ENCODE measurements at regions not wholly inside any gene's neighbourhood (a gene's known extent, or its start where the extent isn't known, plus 50 kb on each side); places are given as distances from the start of the nearest gene placed in this dataset.

- no peak overlapping the region for H3K9ac ChIP-seq (ENCODE audit: control insufficient read depth, insufficient read depth, low read length)
- no peaks in the 10 kb centered on the region for H4K20me1 ChIP-seq (ENCODE audit: control insufficient read depth, insufficient read depth)
- no peak overlapping the region for H2AFZ ChIP-seq (ENCODE audit: control insufficient read depth, low read depth, low read length)
- no peaks in the 10 kb centered on the region for H3K27me3 ChIP-seq (replicated peaks in 1 of 2; ENCODE audit: control insufficient read depth in 2 of 2, insufficient read depth in 2 of 2, low read length in 1 of 2)
- TF ChIP-seq CBX5 (IDR thresholded peaks at IDR 0.05; ENCODE audit: low read depth), result peak; percentile 73; the same call in 1 of the 2 replicates
- no peak for TF ChIP-seq SUPT20H (IDR thresholded peaks at IDR 0.05; ENCODE audit: borderline replicate concordance, control insufficient read depth, low read depth, low read length)
- H3K9me3 ChIP-seq (replicated peaks; ENCODE audit: control insufficient read depth, insufficient read depth, low read length), result peaks cover 2% of the 10 kb centered on the region; the same call in 2 of the 3 replicates
- H3K4me3 ChIP-seq, result no peak overlapping the region
- no peak for ATAC-seq
- no TSS peak for BruUV-seq (replicated peaks)
- ChIA-PET CTCF (interaction anchor here (1.0 kb wide), 1 partner anchor 11 kb away, joined by 3 read pairs; no protein-coding TSS in a partner anchor), POLR2A (no interaction called here), RAD21 (ENCODE audit: unreplicated experiment) (no interaction called here), SMC1A (ENCODE audit: uncharacterized antibody, unreplicated experiment) (interaction anchor here (0.9 kb wide), 1 partner anchor 21 kb away, joined by 3 read pairs; no protein-coding TSS in a partner anchor)
- H3K36me3 ChIP-seq (ENCODE audit: control insufficient read depth in 2 of 2, insufficient read depth in 2 of 2, low read length in 1 of 2), result no peaks in the 10 kb centered on the region
- H3K4me1 ChIP-seq (ENCODE audit: control insufficient read depth, insufficient read depth, low read length), result no peaks in the 10 kb centered on the region
- intact Hi-C loops (cut with micrococcal nuclease; ENCODE audit: unreplicated experiment), result no loop called here
- H3K79me2 ChIP-seq (ENCODE audit: control insufficient read depth, insufficient read depth, low read length), result no peaks in the 10 kb centered on the region
- no peak for DNase-seq (ENCODE audit: low read depth, low spot score)
- 96% methylated on average over 3 of the region's 3 CpGs for WGBS (ENCODE audit: insufficient coverage, insufficient replicate concordance, low lambda C conversion rate, missing lambda C conversion rate)
- no peak overlapping the region for H3K27ac ChIP-seq (ENCODE audit: control insufficient read depth, insufficient read depth)
- no peak for FAIRE-seq
- no peak overlapping the region for H3K4me2 ChIP-seq (ENCODE audit: control insufficient read depth, insufficient read depth)
- in situ Hi-C loops (cut with MboI), result no loop called here
Measured at GRCh38 chr4:123052007-123052406, 129.6 kb upstream of the NUDT6 start.

- POLR2A ChIA-PET, result no interaction called here
- Histone ChIP-seq H3K4me2 (ENCODE audit: control insufficient read depth, insufficient read depth) (no peak overlapping the region), H3K36me3 (ENCODE audit: control insufficient read depth in 2 of 2, insufficient read depth in 2 of 2, low read length in 1 of 2) (no peaks in the 10 kb centered on the region; a peak in 1 of 4 replicates), H3K27ac (ENCODE audit: control insufficient read depth, insufficient read depth) (no peak overlapping the region), H3K9ac (ENCODE audit: control insufficient read depth, insufficient read depth, low read length) (no peak overlapping the region), H3K4me1 (ENCODE audit: control insufficient read depth, insufficient read depth, low read length) (no peaks in the 10 kb centered on the region), H2AFZ (ENCODE audit: control insufficient read depth, low read depth, low read length) (no peak overlapping the region), H3K27me3 (replicated peaks in 1 of 2; ENCODE audit: control insufficient read depth in 2 of 2, insufficient read depth in 2 of 2, low read length in 1 of 2) (no peaks in the 10 kb centered on the region), H4K20me1 (ENCODE audit: control insufficient read depth, insufficient read depth) (no peaks in the 10 kb centered on the region), H3K4me3 (no peak overlapping the region), H3K9me3 (replicated peaks; ENCODE audit: control insufficient read depth, insufficient read depth, low read length) (peaks cover 2% of the 10 kb centered on the region; the same call in 2 of the 3 replicates), H3K79me2 (ENCODE audit: control insufficient read depth, insufficient read depth, low read length) (no peaks in the 10 kb centered on the region)
- DNase-seq (ENCODE audit: low read depth, low spot score), result no peak
- no TSS peak for BruUV-seq (replicated peaks)
- SMC1A ChIA-PET (ENCODE audit: uncharacterized antibody, unreplicated experiment), result no interaction called here
- TF ChIP-seq MTA3 (IDR thresholded peaks at IDR 0.05; ENCODE audit: borderline replicate concordance, low read length) (no peak), ASH2L (IDR thresholded peaks at IDR 0.05; ENCODE audit: borderline replicate concordance, low read depth) (no peak), PBX3 (IDR thresholded peaks at IDR 0.05; ENCODE audit: insufficient replicate concordance, low read depth, low read length) (no peak), TARDBP (IDR thresholded peaks at IDR 0.05; ENCODE audit: borderline replicate concordance) (no peak), KAT2A (conservative IDR thresholded peaks at IDR 0.05; ENCODE audit: control insufficient read depth, low read depth, low read length) (no peak), MAX (IDR thresholded peaks at IDR 0.05; ENCODE audit: low read depth, low read length) (no peak), HDGF (IDR thresholded peaks at IDR 0.05) (no peak), NR2C1 (IDR thresholded peaks at IDR 0.05) (no peak), BHLHE40 (IDR thresholded peaks at IDR 0.05; ENCODE audit: borderline replicate concordance in 1 of 2, low read depth in 2 of 2, low read length in 1 of 2) (no peak)
- FAIRE-seq, result no peak
- ATAC-seq, result no peak
- CTCF ChIA-PET, result no interaction called here
- in situ Hi-C loops (cut with MboI), result no loop called here
- RAD21 ChIA-PET (ENCODE audit: unreplicated experiment), result no interaction called here
- intact Hi-C loops (cut with micrococcal nuclease; ENCODE audit: unreplicated experiment), result no loop called here
Measured at GRCh38 chr4:123055943-123056342, 133.5 kb upstream of the NUDT6 start.
